ENCODE measurements at regions not wholly inside any gene's neighbourhood (a gene's known extent, or its start where the extent isn't known, plus 50 kb on each side); places are given as distances from the start of the nearest gene placed in this dataset.

DNA sequence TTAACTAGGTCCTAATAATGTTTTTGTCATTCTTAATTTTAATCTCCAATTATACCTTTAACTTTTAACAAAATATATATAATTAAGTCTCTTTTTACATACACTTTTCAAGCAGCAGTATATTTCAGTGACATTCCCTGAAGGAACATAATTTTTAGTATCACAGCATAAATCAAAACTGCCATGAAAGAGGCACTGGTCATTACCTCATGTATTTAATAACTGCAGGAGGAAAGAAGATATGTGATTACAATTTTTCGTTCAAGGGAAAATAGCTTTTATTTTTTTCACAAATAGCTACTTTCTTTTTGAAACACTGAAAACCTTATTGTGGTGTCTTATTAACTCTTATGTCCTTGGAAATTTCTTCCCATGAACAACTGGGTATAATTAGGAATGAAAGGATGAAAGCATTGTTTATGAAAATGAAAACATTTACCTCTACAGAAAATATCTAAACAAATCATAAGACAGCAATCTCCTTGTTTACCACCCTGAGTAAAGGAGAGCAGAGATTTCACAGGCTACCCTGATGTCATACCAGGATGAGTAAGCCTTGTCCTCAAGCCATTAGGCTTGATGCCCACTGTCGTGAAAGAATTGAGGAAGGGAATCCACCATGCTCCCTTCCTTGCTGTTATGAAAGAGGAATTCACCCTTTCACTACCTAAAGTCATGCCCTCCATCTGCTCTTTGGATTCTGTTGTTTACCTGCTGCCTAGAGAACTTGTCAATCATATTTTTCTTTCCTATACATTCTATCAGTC lies 877.2 kb upstream of the PCDH20 start:
- TF ChIP-seq CTCF (IDR thresholded peaks at IDR 0.05; ENCODE audit: low read depth, low read length, missing input control) (no peak), YY1 (IDR thresholded peaks at IDR 0.05) (no peak), RAD21 (IDR thresholded peaks at IDR 0.05) (no peak), SP1 (IDR thresholded peaks at IDR 0.05) (no peak), GABPA (IDR thresholded peaks at IDR 0.05 in 1 of 2, conservative IDR thresholded peaks at IDR 0.05 in 1 of 2) (no peak), HNF4A (conservative IDR thresholded peaks at IDR 0.05) (no peak), FOXA2 (IDR thresholded peaks at IDR 0.05) (no peak), TAF1 (conservative IDR thresholded peaks at IDR 0.05) (no peak), MAX (IDR thresholded peaks at IDR 0.05) (no peak)
- TF ChIP-seq, protein P1, sequence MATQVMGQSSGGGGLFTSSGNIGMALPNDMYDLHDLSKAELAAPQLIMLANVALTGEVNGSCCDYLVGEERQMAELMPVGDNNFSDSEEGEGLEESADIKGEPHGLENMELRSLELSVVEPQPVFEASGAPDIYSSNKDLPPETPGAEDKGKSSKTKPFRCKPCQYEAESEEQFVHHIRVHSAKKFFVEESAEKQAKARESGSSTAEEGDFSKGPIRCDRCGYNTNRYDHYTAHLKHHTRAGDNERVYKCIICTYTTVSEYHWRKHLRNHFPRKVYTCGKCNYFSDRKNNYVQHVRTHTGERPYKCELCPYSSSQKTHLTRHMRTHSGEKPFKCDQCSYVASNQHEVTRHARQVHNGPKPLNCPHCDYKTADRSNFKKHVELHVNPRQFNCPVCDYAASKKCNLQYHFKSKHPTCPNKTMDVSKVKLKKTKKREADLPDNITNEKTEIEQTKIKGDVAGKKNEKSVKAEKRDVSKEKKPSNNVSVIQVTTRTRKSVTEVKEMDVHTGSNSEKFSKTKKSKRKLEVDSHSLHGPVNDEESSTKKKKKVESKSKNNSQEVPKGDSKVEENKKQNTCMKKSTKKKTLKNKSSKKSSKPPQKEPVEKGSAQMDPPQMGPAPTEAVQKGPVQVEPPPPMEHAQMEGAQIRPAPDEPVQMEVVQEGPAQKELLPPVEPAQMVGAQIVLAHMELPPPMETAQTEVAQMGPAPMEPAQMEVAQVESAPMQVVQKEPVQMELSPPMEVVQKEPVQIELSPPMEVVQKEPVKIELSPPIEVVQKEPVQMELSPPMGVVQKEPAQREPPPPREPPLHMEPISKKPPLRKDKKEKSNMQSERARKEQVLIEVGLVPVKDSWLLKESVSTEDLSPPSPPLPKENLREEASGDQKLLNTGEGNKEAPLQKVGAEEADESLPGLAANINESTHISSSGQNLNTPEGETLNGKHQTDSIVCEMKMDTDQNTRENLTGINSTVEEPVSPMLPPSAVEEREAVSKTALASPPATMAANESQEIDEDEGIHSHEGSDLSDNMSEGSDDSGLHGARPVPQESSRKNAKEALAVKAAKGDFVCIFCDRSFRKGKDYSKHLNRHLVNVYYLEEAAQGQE (IDR thresholded peaks at IDR 0.05): no peak

Data from liver (tissue), 3 donors.